CD4-positive, alpha-beta T cell treated with Interleukin-21 for 1 hour (primary cell): ENCODE measurements at regions not wholly inside any gene's neighbourhood (a gene's known extent, or its start where the extent isn't known, plus 50 kb on each side); places are given as distances from the start of the nearest gene placed in this dataset.

Experiments
- DNase-seq: peaks from one replicate; pipeline ENCODE4 v3.0.0-alpha.2; 2020

DNA sequence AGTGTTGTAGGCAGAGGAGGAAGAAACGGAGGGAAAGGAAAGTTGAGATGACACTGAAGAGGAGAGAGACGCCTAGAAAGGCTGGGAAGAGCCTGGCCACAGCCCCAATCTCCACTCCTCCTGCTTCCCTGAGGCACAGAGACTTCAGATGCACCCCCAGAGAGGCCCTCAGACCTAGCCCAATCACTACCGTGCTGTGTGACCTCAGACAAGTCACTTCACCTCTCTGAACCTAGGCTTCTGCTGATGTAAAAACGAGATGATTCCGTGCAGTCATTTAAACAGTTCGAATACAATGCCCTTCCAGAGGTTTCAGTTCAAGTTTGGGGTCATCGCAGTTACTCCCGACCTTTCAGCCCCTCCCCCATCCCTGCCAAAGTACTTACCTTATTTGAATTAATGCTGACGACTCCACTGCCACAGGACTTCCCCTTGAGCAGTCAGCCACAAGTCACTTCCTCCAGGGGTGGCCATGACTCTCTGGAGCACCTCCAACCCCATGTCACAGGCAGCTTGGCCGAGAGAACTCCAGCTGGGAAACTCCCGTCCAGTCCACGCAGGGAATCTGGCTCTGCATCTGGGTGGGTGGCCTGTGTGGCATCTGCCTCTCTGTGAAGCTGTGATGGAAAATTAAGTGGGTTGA is 105.2 kb upstream of the ID2 start:
- peak; percentile 56 for DNase-seq

GRCh38 chr2:8577573-8577972 is 104.3 kb upstream of the ID2 start:
- DNase-seq: no peak

DNA sequence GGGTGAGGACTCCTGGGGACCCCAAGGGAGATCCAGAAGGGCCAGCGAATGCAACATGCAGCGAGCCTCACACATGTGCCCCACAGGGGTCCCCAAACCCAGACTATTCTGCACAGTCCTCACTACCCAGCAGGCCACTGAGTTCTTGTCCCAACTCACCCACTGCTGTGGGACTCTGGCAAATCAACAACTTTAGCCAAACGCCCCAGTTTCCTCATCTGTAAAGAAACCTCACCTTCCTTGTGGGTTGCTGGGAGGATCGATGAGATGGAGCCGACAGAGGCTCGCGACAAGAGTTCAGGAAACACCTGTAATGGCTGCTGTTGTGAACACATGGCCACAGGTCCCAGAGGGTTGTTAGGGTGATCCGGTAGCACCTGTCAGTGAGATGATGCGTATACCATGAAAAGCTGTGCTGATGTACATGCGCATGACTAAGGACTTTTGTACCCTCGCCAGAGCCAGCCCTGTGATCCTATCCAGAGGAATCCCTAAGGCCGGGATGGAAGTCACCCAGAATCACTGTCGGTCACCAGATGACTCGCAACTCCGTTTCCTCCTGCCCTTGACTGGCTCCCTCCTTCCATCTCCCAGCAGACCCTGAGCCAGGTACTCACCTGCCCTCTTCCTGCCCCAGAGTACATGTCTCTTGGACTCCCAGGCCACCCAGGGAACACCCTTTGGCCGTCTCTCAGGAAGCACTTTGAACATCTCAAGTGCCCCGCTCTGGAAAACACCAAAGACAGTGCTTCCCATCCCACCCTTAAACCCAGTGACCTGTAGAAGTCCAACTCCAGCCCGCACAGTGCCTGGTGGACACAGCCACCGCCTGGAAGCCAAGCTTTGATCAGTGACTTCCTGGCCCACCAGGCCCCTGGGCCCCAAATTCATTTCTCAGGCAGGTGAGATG is 103.3 kb upstream of the ID2 start:
- no peak for DNase-seq

GRCh38 chr2:8579485-8580085 is 102.3 kb upstream of the ID2 start:
- no peak for DNase-seq

DNA sequence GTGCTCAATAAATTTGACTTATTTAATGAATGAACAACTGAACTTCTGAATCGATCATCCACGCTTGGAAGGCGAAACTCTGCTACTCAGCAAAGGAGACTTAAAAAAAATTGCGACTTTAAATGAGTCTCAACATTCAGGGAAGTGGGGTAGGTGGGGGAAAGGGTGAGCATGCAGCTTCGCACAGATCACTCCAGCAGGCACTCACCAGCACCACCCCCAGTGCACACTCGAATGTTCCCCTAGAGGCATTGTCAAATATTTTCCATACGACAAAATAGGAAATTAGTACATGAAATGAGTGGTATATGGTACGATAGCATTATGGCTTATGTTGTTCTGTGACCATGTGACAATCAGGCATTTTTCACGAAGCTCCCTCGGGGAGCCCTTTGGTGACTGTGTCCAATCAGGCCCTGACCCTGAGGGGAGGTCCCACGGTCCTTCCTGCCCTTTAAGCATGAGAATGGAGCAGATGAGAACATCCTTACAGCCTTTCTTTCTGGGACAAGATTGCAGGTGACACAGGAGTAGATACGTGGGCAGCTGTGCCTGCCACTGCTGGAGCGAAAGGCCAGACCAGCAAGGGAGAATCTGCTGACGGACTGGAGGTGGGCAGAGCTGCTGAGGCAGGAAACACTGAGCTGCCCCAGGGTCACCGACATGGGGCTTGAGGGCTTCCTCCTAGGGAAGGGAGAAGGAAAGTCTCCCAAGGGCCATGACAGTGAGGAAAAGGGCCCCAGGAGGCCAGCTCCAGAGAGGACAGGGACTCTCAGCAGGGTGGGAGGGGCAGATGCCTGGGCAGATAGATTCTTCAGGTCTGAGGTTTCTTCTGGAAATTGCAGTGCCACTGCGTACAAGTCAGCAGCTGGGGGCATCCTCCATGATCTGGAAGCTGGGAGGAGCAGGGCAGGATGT is 101.3 kb upstream of the ID2 start:
- DNase-seq: no peak

DNA sequence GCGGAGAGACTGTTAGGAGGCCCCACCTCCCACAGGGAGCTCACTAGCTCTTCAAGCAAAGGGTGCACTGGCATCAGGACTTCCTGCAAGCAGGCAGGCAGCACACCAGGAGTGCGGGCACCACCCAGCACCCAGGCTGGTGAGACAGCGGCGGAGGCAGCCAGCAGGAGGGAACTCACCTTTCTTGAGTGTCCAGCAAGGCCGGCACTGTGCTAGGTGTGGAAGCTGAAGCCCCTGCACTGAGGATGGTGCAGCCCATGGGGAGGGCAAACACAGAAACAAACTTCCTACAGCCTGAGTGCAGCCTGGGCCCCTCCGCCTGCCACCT is 100.7 kb upstream of the ID2 start:
- no peak for DNase-seq

DNA sequence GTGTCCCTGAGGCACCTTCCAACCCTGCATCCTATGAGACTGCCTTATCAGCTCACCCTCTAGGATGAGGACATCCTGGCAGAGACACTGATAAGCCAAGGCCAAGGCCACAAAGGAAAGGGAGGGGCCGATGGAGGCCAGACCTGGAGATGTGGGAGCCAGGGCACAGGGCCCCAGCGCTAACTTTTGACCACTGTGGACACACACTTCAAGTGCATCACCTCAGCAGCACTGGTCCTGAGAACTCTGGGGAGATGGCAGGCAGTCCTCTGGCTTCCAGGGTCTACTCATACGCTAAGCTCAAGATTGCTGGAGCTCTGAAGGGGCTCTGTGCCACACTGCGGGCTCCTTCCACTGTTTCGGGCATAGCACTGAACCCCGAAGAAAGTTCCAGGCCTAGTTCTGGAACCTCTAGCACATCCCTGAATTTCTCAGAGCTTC is 100.2 kb upstream of the ID2 start:
- DNase-seq: no peak

- no peak for DNase-seq
These were observed 99.7 kb upstream of the ID2 start for GRCh38 chr2:8582191-8582590.

GRCh38 chr2:8582651-8583399 is 99.0 kb upstream of the ID2 start:
- DNase-seq: no peak

DNA sequence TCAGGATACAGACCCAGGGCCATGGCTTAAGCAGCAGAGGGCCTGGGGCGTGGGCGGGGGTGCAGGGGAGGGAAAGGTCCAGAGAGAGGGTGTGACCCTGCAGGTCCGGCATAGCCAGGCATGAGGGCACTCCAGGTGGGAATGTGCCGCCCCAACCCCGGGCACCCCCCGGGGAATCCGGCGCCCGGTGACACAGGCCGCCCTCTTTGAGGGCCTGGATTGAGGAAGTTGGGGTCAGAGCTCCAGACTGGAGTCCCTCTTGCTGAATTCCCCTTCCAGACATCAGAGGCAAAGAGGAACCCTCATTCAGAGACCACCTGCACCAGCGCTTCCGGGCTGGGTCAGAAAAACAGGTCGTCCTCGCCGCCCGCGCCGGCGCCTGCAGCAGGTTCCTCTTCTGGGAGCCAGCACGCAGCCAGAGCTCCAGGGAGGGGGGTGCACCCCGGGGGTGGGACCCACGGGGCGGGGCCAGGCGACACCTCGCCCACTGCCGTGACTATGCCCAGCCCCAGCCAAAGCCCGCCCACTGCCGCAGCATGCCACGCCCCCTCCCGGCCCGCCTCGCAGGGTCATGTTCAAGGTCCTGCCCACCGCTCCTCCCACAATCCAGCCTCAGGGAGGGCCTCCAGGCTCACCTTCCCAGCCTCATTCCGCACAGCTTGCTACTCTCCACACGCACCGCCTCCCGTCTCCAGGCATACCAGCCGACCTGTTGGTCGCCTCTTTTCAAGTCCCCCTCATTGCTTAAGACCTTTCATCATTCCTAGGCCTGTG is 98.3 kb upstream of the ID2 start:
- peak; percentile 73 for DNase-seq

- no peak for DNase-seq
These were observed 97.4 kb upstream of the ID2 start for GRCh38 chr2:8584174-8585066.

GRCh38 chr2:8586457-8587051 is 95.3 kb upstream of the ID2 start:
- DNase-seq: no peak

GRCh38 chr2:8587251-8587791 is 94.5 kb upstream of the ID2 start:
- DNase-seq: no peak

DNA sequence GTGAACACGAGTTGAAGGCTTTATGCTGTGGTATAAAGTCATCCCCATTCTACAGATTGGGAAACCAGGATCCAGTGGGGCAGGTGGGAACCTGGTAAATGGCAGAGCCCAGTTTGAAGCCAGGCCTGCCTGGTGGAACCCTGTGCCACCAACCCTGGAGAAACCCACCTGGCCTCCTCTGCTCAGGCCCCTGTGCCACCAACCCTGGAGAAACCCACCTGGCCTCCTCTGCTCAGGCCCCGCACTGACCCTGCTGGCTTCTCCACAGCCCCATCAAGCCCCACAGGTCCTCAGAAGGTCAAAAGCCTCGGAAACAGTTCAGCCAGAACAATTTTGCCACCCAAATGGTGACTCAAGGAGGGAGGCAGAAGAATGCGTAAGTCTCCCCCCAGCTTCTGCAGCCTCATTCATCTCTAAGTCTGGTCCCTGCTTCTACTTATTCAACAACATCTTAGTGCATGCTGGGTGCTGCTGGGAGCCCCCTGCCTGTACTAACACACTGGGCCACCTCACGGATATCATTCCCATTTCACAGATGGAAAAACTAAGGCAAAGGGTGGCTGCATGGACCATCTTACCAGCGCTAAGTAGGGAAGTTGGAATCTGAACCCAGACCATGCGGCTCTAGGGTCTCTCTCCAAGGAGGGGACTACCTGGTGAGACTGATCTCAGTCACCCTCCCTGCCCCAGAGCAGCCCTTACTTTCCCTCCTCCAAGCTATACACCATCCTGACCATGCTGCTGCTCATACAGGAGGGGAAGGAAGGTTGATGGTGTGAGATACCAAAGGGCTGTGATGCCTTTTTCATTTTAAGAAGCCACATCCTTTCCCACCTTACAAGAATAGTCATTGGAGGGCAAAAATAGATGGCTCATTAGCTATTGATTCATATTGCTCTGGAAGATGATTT is 93.7 kb upstream of the ID2 start:
- DNase-seq: peak; percentile 34

DNA sequence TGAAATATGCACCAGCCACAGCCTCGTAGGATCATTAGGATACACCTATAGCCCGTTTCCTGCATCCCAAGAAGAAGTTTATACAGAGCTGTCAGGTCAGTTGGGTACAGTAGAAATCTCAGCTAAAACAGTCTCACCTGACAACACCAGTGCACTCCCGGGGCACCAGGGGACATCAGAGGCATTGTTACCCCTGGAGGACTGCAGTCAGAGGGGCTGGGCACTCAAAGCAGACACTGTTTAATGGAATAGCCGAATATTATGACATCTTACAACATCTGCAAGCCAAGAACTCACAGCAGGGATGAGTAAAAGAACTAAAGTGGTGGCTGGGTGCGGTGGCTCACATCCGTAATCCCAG is 93.0 kb upstream of the ID2 start:
- DNase-seq: no peak

GRCh38 chr2:8589721-8590120 is 92.1 kb upstream of the ID2 start:
- DNase-seq: no peak

- no peak for DNase-seq
These were observed 90.9 kb upstream of the ID2 start for GRCh38 chr2:8590938-8591337.

DNA sequence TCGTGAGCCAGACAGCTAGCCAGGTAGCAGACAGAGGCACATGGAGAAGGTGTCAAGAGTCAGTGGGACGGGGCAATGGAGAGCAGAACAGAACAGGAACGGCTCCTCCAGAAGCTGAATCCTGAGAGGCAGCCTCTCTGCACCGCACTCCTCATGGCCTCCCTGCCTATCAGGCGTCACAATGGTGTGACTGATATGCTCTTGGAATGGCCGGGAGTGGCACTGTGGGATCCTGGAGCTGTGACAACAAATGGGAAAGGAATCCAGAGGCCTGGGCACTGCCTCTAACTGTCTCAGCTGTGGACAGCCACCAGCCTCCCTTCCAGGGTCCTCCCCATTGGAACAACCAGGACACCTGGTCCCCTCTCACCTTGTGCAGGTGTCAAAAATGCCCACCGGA is 89.1 kb upstream of the ID2 start:
- no peak for DNase-seq

DNA sequence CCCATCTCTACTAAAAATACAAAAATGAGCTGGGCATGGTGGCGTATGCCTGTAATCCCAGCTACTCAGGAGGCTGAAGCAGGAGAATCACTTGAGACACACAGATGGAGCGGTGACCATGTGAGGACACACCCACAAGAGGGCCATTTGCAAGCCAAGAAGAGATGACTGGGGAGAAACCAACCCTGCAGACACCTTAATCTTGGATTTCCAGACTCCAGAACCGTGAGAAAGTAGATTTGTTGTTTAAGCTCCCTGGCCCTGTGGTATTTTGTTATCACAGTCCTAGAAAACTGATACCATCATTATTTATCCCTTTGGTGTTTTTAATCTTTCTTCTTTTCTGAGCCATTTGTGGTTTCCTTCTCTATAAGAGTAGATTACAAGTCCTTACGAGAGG is 88.6 kb upstream of the ID2 start:
- DNase-seq: no peak
